ENCODE measurements at regions not wholly inside any gene's neighbourhood (a gene's known extent, or its start where the extent isn't known, plus 50 kb on each side); places are given as distances from the start of the nearest gene placed in this dataset.

- Histone ChIP-seq H3K36me3 (ENCODE audit: low read depth) (no peaks in the 10 kb centered on the region), H3K4me1 (ENCODE audit: low read depth) (no peaks in the 10 kb centered on the region), H3K9me3 (peaks cover under 1% of the 10 kb centered on the region), H3K4me3 (no peak overlapping the region)
- no peak for ATAC-seq
- intact Hi-C loops (cut with DNase I, micrococcal nuclease) = no loop called here
- TF ChIP-seq CTCF (IDR thresholded peaks at IDR 0.05) = no peak
- DNase-seq = no peak
Measured at GRCh38 chr4:59243038-59243437, 1957.1 kb upstream of the ADGRL3 start.

GRCh38 chr4:59247032-59247431 lies 1953.1 kb upstream of the ADGRL3 start:
- DNase-seq (no peak), ATAC-seq (no peak)
- Histone ChIP-seq H3K4me1 (ENCODE audit: low read depth) (no peaks in the 10 kb centered on the region), H3K4me3 (no peak overlapping the region), H3K9me3 (no peaks in the 10 kb centered on the region), H3K36me3 (ENCODE audit: low read depth) (no peaks in the 10 kb centered on the region)
- intact Hi-C loops (cut with DNase I, micrococcal nuclease) = no loop called here
- no peak for TF ChIP-seq CTCF (IDR thresholded peaks at IDR 0.05)

- ATAC-seq (no peak), DNase-seq (no peak)
- TF ChIP-seq CTCF (IDR thresholded peaks at IDR 0.05) = no peak
- Histone ChIP-seq H3K4me3 (no peak overlapping the region), H3K9me3 (no peaks in the 10 kb centered on the region), H3K36me3 (ENCODE audit: low read depth) (no peaks in the 10 kb centered on the region), H3K4me1 (ENCODE audit: low read depth) (no peaks in the 10 kb centered on the region)
- intact Hi-C loops (cut with DNase I, micrococcal nuclease) = no loop called here
Measured at GRCh38 chr4:59248313-59248712, 1951.8 kb upstream of the ADGRL3 start.

GRCh38 chr4:59249110-59249509 lies 1951.0 kb upstream of the ADGRL3 start:
- no peak for ATAC-seq
- H3K9me3 ChIP-seq = no peaks in the 10 kb centered on the region
- DNase-seq = no peak
- H3K36me3 ChIP-seq (ENCODE audit: low read depth) = no peaks in the 10 kb centered on the region
- no peak overlapping the region for H3K4me3 ChIP-seq
- intact Hi-C loops (cut with DNase I, micrococcal nuclease) = no loop called here
- no peaks in the 10 kb centered on the region for H3K4me1 ChIP-seq (ENCODE audit: low read depth)
- no peak for TF ChIP-seq CTCF (IDR thresholded peaks at IDR 0.05)

GRCh38 chr4:59258002-59258401 lies 1942.1 kb upstream of the ADGRL3 start:
- intact Hi-C loops (cut with DNase I, micrococcal nuclease) = no loop called here

More at GRCh38 chr4:59258002-59258401, 1942.1 kb upstream of the ADGRL3 start:
- no peak for ATAC-seq
- DNase-seq = no peak
- H3K9me3 ChIP-seq = no peaks in the 10 kb centered on the region
- no peak overlapping the region for H3K4me3 ChIP-seq
- no peaks in the 10 kb centered on the region for H3K4me1 ChIP-seq (ENCODE audit: low read depth)
- TF ChIP-seq CTCF (IDR thresholded peaks at IDR 0.05) = no peak
- H3K36me3 ChIP-seq (ENCODE audit: low read depth) = no peaks in the 10 kb centered on the region
